Stimulated activated CD4-positive, alpha-beta T cell treated with anti-CD3 and anti-CD28 coated beads, TNF-alpha, amount 100 ng/mL, for 1 hour (primary cell): ENCODE measurements at regions not wholly inside any gene's neighbourhood (a gene's known extent, or its start where the extent isn't known, plus 50 kb on each side); places are given as distances from the start of the nearest gene placed in this dataset.

Source experiments
- DNase-seq, 3 donors: peaks; one replicate each; pipeline ENCODE4 v3.0.0-alpha.2; 2020; ENCODE audit warnings: low read depth in 3 of 3, low spot score in 1 of 3

- no peak for DNase-seq
Measured at GRCh38 chr1:87560137-87560536, 231.5 kb downstream of the LMO4 start.

DNA sequence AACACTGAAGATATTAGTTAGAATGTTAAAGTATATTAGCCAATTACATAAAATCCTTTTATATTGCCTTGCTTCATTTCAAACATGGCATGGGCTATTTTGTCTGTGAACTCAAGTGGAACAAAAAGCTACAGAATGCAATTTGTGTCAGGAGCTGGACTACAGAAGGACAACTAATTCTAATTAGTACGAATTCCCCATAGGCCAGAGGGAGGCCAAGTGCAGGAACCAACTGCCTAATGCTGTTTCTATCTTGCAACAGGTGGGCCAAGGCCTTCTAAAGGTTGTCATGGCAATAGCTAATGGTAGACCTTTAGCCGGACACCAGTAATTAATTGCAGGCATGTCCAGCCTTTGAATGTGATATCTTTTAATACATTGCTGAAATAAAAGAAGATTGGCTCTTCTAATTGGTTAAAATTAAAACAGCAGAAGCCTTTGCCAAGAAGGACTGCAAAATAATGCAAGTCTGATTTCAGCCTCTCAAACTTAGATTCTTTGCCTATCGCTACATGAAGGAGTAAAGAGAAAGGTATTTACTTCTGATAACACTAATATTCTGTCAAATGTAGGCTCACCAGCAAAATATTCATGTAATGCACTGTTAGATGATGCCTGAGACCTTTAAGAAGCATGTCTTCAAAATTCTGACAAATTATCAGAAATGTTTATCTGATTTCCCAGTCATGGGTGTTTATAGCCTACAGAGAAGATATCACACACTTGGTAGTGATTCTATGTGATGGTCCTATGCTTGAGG lies 232.1 kb downstream of the LMO4 start:
- no peak for DNase-seq

DNA sequence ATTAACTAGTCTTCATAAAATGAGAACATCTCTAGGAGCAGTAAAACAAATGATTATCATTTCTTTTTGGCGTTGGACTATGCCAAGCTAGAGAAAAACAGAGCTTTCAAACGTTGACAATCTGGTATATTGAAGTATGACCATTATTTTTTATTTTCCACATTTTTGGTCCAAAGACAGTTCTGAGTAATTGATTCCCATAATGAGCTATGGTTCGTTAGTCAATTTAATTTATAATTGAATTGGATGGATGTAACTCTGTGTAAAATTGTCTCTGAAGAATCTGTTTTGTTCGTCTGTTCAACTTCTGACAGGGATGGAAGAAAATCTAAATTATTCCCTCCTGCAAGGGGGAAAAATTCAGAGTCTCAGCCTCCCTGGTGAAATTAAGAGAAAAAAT lies 234.5 kb downstream of the LMO4 start:
- DNase-seq: no peak

GRCh38 chr1:87565861-87566260 lies 237.2 kb downstream of the LMO4 start:
- DNase-seq: no peak

- DNase-seq: no peak
Measured at GRCh38 chr1:87568005-87568404, 239.3 kb downstream of the LMO4 start.

- no peak for DNase-seq
Measured at GRCh38 chr1:87568911-87569310, 240.2 kb downstream of the LMO4 start.

GRCh38 chr1:87572008-87572407 lies 243.3 kb downstream of the LMO4 start:
- DNase-seq: no peak

DNA sequence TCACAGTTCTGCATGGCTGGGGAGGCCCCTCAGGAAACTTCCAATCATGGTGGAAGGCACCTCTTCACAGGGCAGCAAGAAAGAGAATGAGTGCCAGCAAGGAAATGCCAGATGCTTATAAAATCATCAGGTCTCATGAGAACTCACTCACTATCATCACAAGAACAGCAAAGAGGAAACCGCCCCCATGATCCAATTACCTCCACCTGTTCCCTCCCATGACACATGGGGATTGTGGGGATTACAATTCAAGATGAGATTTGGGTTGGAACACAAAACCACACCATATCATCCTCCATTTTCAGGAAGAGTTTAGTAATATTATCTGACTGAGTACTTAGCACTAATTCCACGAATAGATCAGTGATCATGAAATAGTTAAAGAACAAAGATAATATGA lies 244.2 kb downstream of the LMO4 start:
- no peak for DNase-seq

GRCh38 chr1:87575528-87575927 lies 246.8 kb downstream of the LMO4 start:
- no peak for DNase-seq

GRCh38 chr1:87578464-87578863 lies 249.8 kb downstream of the LMO4 start:
- DNase-seq: no peak

GRCh38 chr1:87583459-87583858 lies 254.8 kb downstream of the LMO4 start:
- no peak for DNase-seq

DNA sequence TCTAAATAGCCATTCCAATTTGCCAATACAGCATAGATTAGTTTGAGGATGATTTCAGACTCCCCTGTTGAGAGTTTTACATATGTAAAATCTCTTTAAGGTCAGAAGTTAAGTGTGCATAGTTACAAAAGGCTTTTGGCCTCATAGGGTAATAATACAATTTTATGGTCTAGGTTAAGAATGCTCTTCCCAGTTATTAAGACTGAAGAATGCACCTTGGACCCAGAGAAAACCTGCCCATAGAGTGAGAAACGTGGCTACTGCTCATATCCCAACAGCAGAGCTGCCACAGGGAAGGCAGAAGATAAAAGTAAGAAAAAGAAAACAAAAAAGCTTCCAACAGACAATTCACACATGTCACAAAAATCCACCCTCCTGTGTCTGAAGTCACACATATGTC lies 255.9 kb downstream of the LMO4 start:
- DNase-seq: no peak

- no peak for DNase-seq
Measured at GRCh38 chr1:87586501-87586900, 257.8 kb downstream of the LMO4 start.

GRCh38 chr1:87588495-87588894 lies 259.8 kb downstream of the LMO4 start:
- no peak for DNase-seq

- no peak for DNase-seq
Measured at GRCh38 chr1:87591492-87591891, 262.8 kb downstream of the LMO4 start.

DNA sequence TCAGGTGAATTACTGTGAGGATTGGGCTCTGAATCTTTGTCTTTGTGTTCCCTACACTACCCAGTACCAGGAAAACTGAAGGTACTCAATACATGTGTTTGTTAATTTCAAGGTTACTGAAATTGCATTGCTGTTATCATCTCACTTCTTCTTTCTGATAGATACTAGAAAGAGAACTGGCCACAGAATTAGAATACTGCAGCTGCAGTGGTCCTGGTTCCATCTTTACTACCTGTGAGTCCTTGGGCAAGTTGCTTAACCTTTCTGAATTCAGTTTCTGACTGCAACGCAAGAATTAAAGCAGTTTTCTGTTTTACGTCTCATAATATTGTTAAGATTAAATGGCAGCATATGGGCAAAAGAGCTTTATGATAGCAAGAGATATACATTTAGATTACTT lies 263.5 kb downstream of the LMO4 start:
- no peak for DNase-seq

DNA sequence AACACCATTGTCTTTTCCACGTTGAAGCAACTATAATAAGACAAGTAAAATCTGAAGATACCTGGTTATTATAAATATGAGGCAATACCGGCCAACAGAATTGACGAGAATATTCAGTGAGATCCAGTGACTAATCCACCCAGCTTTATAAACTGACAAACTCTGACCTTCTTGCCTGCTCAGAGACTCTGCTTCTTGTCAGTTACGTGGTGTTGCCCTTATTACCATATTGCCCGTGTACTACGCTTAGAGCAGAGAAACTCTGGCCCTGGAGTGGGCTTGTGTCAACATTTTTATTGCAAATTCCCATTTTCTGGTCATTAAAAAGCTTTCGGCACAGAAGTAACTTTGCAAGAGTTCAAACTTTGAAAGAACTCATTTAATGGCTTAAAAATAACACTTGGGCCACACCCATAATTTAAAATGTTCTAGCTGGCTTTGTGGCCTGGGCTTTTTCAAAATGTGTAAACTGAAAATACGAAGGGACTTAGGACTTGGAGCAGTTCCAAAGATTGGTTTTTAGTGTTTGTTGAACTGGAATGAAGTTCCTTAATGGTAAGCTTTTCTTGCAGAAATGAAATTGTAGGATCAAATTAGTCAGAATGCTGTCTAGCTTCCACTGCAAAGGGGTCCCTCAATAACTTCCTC lies 266.2 kb downstream of the LMO4 start:
- no peak for DNase-seq

GRCh38 chr1:87595384-87595781 lies 266.7 kb downstream of the LMO4 start:
- no peak for DNase-seq

DNA sequence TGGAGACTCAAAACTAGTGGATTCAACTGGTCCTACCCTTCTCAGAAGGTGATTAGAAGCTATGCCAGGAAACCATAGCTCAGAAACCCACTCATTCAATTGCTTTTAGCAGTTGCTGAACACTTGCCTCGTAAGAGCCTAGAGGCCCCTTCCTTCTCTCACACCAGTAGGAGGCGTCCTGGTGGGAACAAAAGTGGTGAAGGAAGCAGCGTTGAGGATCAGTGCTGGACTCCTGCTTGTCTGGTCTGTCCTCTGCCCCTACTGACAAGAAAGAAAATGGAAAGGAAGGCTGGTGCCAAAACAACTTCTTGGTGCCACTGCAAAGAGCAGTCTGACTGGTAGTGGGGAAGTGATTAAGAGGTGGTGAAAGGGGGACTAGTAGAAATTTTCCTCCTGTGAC lies 269.7 kb downstream of the LMO4 start:
- DNase-seq: no peak

GRCh38 chr1:87599569-87599968 lies 270.9 kb downstream of the LMO4 start:
- DNase-seq: no peak

DNA sequence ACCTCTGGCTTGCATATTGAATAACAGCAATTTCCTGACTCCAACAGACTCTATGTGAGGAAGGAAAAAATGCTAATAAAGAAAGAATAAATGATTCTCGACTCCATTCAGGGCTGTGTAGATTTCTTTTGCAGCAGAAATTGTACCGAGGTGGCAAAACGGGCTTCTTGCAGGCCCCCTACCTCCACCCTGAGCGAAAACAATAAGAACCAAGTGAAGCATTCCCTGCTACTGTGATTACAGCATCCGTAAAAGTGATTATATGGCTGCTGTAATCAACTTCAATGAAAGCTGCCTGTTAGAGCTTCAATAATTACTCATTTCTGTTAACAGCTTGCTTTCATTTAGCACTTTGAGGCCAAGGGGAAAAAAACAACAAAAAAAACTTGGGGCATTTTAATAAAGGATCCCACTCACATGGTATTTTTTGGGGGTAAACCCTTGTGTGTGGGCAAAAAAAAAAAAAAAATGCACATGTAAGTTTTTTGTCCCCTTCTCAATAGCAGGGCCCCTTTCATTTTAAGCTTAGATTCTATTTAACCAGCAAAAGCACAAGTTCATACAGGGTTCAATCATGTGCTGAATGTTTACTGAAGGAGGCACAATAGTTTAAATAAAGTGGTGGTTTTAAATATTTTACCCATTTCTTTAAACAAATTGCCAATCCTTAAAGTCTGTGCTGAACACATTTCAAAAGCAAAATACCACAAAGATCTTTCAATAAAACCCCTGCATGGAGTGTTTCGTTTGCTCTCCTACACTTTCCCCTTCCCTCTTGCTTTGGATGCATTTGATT lies 271.6 kb downstream of the LMO4 start:
- DNase-seq: no peak

- DNase-seq: no peak
Measured at GRCh38 chr1:87600854-87601253, 272.2 kb downstream of the LMO4 start.
